GM18507 (cell line): ENCODE measurements at regions not wholly inside any gene's neighbourhood (a gene's known extent, or its start where the extent isn't known, plus 50 kb on each side); places are given as distances from the start of the nearest gene placed in this dataset.

ENCODE experiments used
- DNase-seq: peaks from one replicate; pipeline ENCODE4 v3.0.0; 2011; ENCODE audit warnings: low read depth; ENCODE audit not compliant: insufficient read length; ENCODE audit errors: extremely low spot score
- FAIRE-seq: peaks from 2 replicates; lab custom pipeline; 2011; peaks lifted over from hg19 to GRCh38; lab: Jason Lieb, UNC

- FAIRE-seq = no peak
Observed at GRCh38 chr18:75836516-75836915, 409.0 kb upstream of the SMIM21 start.

GRCh38 chr18:75831960-75832359 lies 404.5 kb upstream of the SMIM21 start:
- DNase-seq = no peak
- FAIRE-seq = no peak

More at GRCh38 chr18:75836516-75836915, 409.0 kb upstream of the SMIM21 start:
- no peak for DNase-seq

- no peak for DNase-seq
- FAIRE-seq = no peak
Observed at GRCh38 chr18:75830828-75831227, 403.3 kb upstream of the SMIM21 start.

- FAIRE-seq (no peak), DNase-seq (no peak)
Observed at GRCh38 chr18:75829091-75829490, 401.6 kb upstream of the SMIM21 start.

- DNase-seq (no peak), FAIRE-seq (no peak)
Observed at GRCh38 chr18:75828379-75828778, 400.9 kb upstream of the SMIM21 start.

GRCh38 chr18:75827751-75828287 lies 400.3 kb upstream of the SMIM21 start:
- DNase-seq = no peak
- FAIRE-seq = no peak

GRCh38 chr18:75824661-75825060 lies 397.2 kb upstream of the SMIM21 start:
- DNase-seq = no peak
- FAIRE-seq = no peak

- DNase-seq = no peak
- no peak for FAIRE-seq
Observed at GRCh38 chr18:75823471-75823870, 396.0 kb upstream of the SMIM21 start.

GRCh38 chr18:75818383-75818782 lies 390.9 kb upstream of the SMIM21 start:
- FAIRE-seq = no peak
- no peak for DNase-seq

GRCh38 chr18:75815767-75816166 lies 388.3 kb upstream of the SMIM21 start:
- DNase-seq (no peak), FAIRE-seq (no peak)

GRCh38 chr18:75812761-75813160 lies 385.3 kb upstream of the SMIM21 start:
- DNase-seq (no peak), FAIRE-seq (no peak)

GRCh38 chr18:75810961-75811551 lies 383.6 kb upstream of the SMIM21 start:
- DNase-seq = no peak
- no peak for FAIRE-seq

GRCh38 chr18:75810516-75810915 lies 383.0 kb upstream of the SMIM21 start:
- FAIRE-seq = no peak
- DNase-seq = no peak

GRCh38 chr18:75809926-75810255 lies 382.4 kb upstream of the SMIM21 start:
- no peak for FAIRE-seq
- DNase-seq = no peak

GRCh38 chr18:75809151-75809925 lies 381.8 kb upstream of the SMIM21 start:
- no peak for DNase-seq
- no peak for FAIRE-seq

- FAIRE-seq (no peak), DNase-seq (no peak)
Observed at GRCh38 chr18:75805265-75805664, 377.8 kb upstream of the SMIM21 start.

- FAIRE-seq = no peak
- no peak for DNase-seq
Observed at GRCh38 chr18:75802681-75803080, 375.2 kb upstream of the SMIM21 start.

- no peak for DNase-seq
- FAIRE-seq = no peak
Observed at GRCh38 chr18:75801178-75801577, 373.7 kb upstream of the SMIM21 start.

- DNase-seq (no peak), FAIRE-seq (no peak)
Observed at GRCh38 chr18:75800331-75800648, 372.8 kb upstream of the SMIM21 start.

GRCh38 chr18:75799449-75800330 lies 372.2 kb upstream of the SMIM21 start:
- FAIRE-seq = no peak
- DNase-seq = no peak
